ENCODE measurements at regions not wholly inside any gene's neighbourhood (a gene's known extent, or its start where the extent isn't known, plus 50 kb on each side); places are given as distances from the start of the nearest gene placed in this dataset.

- TF ChIP-seq, protein P1, sequence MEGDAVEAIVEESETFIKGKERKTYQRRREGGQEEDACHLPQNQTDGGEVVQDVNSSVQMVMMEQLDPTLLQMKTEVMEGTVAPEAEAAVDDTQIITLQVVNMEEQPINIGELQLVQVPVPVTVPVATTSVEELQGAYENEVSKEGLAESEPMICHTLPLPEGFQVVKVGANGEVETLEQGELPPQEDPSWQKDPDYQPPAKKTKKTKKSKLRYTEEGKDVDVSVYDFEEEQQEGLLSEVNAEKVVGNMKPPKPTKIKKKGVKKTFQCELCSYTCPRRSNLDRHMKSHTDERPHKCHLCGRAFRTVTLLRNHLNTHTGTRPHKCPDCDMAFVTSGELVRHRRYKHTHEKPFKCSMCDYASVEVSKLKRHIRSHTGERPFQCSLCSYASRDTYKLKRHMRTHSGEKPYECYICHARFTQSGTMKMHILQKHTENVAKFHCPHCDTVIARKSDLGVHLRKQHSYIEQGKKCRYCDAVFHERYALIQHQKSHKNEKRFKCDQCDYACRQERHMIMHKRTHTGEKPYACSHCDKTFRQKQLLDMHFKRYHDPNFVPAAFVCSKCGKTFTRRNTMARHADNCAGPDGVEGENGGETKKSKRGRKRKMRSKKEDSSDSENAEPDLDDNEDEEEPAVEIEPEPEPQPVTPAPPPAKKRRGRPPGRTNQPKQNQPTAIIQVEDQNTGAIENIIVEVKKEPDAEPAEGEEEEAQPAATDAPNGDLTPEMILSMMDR (conservative IDR thresholded peaks at IDR 0.05) = no peak
- no peak for TF ChIP-seq ZFX (IDR thresholded peaks at IDR 0.05)
These were observed 50.7 kb upstream of the ANO1 start for GRCh38 chr11:70027451-70027850.

Measured in C4-2B (cell line).